Testis (tissue), 2 donors: ENCODE measurements at regions not wholly inside any gene's neighbourhood (a gene's known extent, or its start where the extent isn't known, plus 50 kb on each side); places are given as distances from the start of the nearest gene placed in this dataset.

Source experiments
- CTCF ChIP-seq, 3 experiments: fragments of 450-650 bp in 2 of 3; fragments of 200-600 bp in 1 of 3; sonication (generic) in 1 of 3; IDR thresholded peaks; one replicate each; pipeline ENCODE4 v1.5.1; 2016 to 2019; ENCODE audit warnings: antibody characterized with exemption in 3 of 3, mild to moderate bottlenecking in 2 of 3, moderate library complexity in 1 of 3
- POLR2A ChIP-seq: fragments of 450-650 bp; IDR thresholded peaks from one replicate; pipeline ENCODE4 v1.6.1; 2017; ENCODE audit warnings: antibody characterized with exemption, mild to moderate bottlenecking, moderate library complexity

GRCh38 chr11:11039208-11039965 lies 181.5 kb upstream of the ZBED5 start:
- TF ChIP-seq CTCF (IDR thresholded peaks at IDR 0.05) (no peak), POLR2A (no peak)
